ENCODE measurements at regions not wholly inside any gene's neighbourhood (a gene's known extent, or its start where the extent isn't known, plus 50 kb on each side); places are given as distances from the start of the nearest gene placed in this dataset.
"Not testable (repeated sequence)": the region's sequence is repeated elsewhere in the genome, so short reads cannot be mapped to it uniquely, and the experiment has no call there.

GRCh38 chr13:104625201-104625600 is 1559.0 kb upstream of the SLC10A2 start:
- DNase-seq (ENCODE audit: low read depth): no peak

GRCh38 chr13:104616990-104617389 is 1550.8 kb upstream of the SLC10A2 start:
- no peak for DNase-seq (ENCODE audit: low read depth)

- no peak for DNase-seq (ENCODE audit: low read depth)
Measured at GRCh38 chr13:104614361-104615145, 1548.3 kb upstream of the SLC10A2 start.

- DNase-seq (ENCODE audit: low read depth): no peak
Measured at GRCh38 chr13:104608331-104608730, 1542.1 kb upstream of the SLC10A2 start.

- DNase-seq (ENCODE audit: low read depth): not testable (repeated sequence)
Measured at GRCh38 chr13:104605435-104605834, 1539.2 kb upstream of the SLC10A2 start.

GRCh38 chr13:104597546-104598180 is 1531.4 kb upstream of the SLC10A2 start:
- no peak for DNase-seq (ENCODE audit: low read depth)

- DNase-seq (ENCODE audit: low read depth): no peak
Measured at GRCh38 chr13:104595511-104595910, 1529.3 kb upstream of the SLC10A2 start.

- DNase-seq (ENCODE audit: low read depth): no peak
Measured at GRCh38 chr13:104594806-104595205, 1528.6 kb upstream of the SLC10A2 start.

GRCh38 chr13:104593693-104594092 is 1527.5 kb upstream of the SLC10A2 start:
- DNase-seq (ENCODE audit: low read depth): no peak

GRCh38 chr13:104593251-104593576 is 1527.0 kb upstream of the SLC10A2 start:
- no peak for DNase-seq (ENCODE audit: low read depth)

- DNase-seq (ENCODE audit: low read depth): no peak
Measured at GRCh38 chr13:104592545-104593250, 1526.5 kb upstream of the SLC10A2 start.

GRCh38 chr13:104592127-104592526 is 1525.9 kb upstream of the SLC10A2 start:
- DNase-seq (ENCODE audit: low read depth): peak; percentile 63

- peak; percentile 64 for DNase-seq (ENCODE audit: low read depth)
Measured at GRCh38 chr13:104586051-104586746, 1520.0 kb upstream of the SLC10A2 start.

- no peak for DNase-seq (ENCODE audit: low read depth)
Measured at GRCh38 chr13:104584481-104584880, 1518.3 kb upstream of the SLC10A2 start.

GRCh38 chr13:104580931-104581330 is 1514.7 kb upstream of the SLC10A2 start:
- DNase-seq (ENCODE audit: low read depth): no peak

- DNase-seq (ENCODE audit: low read depth): no peak
Measured at GRCh38 chr13:104577071-104577815, 1511.0 kb upstream of the SLC10A2 start.

- no peak for DNase-seq (ENCODE audit: low read depth)
Measured at GRCh38 chr13:104571893-104572229, 1505.6 kb upstream of the SLC10A2 start.

- peak; percentile 72 for DNase-seq (ENCODE audit: low read depth)
Measured at GRCh38 chr13:104571161-104571892, 1505.1 kb upstream of the SLC10A2 start.

- DNase-seq (ENCODE audit: low read depth): no peak
Measured at GRCh38 chr13:104567114-104567513, 1500.9 kb upstream of the SLC10A2 start.

GRCh38 chr13:104565888-104566287 is 1499.7 kb upstream of the SLC10A2 start:
- DNase-seq (ENCODE audit: low read depth): no peak

- DNase-seq (ENCODE audit: low read depth): no peak
Measured at GRCh38 chr13:104553896-104554295, 1487.7 kb upstream of the SLC10A2 start.

All from ELR (cell line).